ENCODE measurements at regions not wholly inside any gene's neighbourhood (a gene's known extent, or its start where the extent isn't known, plus 50 kb on each side); places are given as distances from the start of the nearest gene placed in this dataset.

DNA sequence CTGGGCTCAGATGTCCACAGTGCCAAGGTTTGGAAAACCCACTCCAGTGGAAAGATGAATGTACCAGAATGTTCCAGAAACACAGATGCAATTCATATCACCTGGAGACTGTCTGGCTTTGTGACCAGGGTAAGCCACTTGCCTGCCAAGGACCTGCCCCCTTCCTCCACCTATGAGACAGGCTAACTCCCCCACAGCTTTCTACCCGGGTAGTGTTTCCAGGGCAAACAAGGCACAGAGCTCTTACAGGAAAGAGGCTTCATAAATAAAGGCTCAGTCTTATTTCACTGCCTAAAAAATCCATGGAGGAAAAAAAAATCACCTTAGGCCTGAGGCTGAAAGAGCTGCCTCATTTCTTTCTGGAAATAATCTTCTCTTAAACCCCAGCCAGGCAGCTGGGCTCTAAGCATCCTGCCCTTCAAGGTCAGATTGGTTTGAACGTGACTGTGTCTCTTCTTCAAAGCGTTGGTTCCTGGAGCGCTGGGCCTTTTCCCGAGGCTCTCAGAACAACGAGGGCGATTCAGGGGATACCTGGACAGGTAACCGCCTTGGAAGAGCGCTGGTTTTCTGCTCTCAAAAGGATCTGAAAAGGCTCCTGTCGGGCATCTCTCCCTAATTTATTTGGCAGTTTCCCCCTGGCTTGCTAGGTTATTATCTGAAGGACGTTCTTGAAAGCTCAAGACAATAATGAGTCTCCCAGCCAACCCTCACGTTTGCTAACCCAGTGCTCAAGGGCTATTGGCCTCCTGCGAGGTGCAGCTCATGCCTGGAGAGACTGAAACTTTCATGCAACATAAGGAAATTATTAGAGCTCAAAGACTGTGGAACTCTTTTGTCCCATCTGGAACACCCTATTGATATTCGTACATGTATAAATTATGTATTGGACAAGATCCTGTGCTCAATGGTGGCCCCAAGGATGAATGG, 199.2 kb upstream of the PMEPA1 start:
- no peak for DNase-seq

DNA sequence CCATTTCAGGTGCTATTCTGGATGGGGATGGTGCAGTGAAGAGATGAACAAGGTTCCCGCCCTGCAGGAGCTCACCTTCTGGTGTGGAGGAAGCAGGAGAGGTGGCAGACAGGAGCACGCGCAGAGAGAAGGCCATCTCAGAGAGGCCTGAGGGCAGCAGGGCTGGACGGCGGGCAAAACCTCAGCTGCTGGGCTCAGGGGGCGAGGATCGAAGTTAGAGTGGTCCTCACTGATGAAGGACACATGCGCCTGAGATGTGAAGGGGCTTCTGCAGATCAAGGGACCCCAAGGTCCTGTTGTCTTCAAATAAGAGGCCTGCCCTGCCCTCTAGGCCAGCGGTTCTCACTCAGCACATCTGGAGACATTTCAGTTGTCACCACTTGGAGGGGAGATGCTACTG, 198.4 kb upstream of the PMEPA1 start:
- DNase-seq: no peak

DNA sequence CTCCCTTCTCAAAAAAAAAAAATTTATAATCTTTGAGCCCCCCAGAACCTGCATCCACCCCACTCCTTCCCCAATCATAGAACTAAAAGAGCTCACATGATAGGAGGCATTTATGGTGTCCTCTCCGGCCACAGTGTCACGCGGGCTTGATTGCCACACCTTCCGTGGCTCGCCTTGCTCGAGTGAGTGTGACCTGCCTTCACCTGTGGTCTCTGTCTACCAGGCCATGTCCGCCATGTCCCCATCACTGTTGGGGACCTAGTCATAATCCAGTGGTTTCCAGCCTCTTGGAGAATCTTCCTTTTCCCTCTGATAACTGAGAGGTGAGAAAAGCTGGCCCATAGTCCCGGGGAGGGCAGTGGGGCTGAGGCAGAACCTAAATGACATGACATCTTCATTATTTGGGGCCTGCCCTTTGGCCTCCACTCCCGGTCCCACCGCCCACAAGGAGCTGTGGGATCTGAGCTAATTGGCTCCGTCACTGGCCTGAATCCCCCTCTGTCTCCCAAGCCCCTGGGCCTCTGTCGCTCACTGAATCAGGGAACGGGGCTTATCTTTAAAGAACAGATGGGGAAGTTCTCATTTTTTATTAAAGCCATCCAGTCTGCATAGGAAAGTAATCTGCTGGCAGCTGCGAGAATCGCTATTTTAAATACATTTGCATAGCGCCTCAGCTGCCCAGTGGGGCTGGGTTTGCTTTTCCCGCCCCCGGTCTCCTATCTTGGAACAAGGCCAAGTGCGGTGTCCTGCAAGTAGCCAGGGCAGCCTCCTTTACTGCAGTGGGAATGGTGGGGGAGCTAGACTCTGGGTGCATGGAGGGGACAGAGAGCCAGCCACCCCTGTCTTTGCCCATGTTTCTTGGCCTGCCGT, 197.6 kb upstream of the PMEPA1 start:
- DNase-seq: no peak

DNA sequence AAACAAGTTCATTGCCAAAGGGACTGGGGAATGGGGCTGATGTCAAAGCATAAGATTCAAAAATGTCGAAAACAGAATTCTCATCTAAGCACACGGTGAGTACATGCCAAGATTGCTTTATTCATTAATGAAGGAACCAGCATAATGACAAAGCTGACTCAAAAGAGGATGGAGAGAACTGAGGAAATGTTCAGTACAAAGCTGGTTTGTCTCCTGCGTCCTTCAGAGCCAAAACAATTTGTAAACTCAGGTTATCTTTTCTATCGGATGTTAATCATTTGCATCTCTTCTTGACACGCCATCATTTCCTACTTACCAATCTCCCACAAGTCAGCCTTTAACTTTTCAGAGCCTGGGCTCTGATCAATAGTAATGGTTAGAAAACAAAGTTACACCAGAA, 195.6 kb upstream of the PMEPA1 start:
- no peak for DNase-seq

DNA sequence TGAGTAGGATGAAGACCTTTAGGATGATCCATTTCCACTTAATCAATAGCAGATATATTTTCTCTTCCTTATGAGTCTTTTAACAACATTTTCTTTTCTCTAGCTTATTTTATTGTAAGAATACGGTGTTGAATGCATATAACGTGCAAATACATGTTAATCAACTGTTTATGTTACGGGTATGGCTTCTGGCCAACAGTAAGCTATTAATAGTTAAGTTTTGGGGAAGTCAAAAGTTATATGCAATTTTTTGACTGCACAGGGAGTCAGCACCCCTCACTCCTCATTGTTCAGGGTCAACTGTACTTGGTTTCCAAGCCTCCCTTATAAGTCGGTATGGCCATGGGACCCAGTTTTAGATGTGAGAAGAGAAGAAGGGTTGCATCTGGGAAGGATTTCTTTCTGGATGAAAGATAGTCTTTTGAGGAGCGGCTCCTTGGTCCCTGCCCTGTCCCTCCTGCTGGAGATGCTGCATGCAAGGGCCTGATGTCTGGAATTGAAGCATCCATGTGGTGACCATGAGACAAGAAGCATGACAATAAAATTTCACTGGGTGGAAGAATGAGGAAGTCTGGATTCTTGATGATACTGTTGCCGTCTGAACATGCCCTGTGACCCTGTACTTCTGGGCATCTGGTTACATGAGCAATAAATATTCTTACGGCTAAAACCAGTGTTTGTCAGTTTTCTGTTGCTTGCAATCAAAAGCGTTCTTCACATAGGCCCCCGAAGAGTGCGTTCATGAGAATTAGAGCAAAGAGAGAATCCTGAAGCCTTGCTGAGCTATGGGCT, 194.7 kb upstream of the PMEPA1 start:
- no peak for DNase-seq

DNA sequence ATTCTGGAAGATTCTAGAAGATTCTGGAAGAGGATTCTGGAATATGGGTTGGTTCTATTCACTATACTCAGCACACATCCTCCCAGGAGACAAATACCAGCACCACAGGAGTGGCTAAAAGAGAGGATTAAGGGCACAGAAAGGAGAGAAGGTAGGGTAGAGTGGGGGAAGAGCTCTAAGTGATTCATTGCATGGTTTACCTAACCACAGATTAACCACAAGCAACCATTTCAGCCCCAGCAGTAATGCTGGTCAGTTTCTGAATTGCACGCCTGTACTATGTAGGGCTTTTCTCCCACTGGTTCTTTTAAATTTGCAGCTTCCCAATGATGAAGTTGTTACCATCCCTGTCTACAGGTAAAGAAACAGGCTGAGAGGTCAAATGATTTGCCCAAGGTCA, 192.7 kb upstream of the PMEPA1 start:
- no peak for DNase-seq

DNA sequence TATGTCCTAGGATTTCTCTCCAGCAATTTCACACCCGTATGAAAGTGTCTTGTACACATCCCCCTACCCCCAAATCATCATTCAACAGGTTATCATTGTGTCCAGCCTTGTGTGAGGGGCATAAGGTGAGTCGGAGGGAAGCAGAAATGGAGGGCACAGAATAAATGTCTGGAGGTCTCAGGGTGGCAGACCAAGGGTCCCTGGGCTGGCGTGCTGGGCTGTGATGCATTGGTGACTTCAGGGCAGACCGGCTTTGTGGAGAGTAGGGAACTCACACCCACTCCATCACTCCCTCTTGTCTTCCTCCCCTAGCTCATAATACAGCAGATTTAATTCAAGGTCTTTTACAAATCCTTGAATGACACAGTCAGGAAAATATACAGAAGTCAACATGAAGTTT, 191.7 kb upstream of the PMEPA1 start:
- no peak for DNase-seq

DNA sequence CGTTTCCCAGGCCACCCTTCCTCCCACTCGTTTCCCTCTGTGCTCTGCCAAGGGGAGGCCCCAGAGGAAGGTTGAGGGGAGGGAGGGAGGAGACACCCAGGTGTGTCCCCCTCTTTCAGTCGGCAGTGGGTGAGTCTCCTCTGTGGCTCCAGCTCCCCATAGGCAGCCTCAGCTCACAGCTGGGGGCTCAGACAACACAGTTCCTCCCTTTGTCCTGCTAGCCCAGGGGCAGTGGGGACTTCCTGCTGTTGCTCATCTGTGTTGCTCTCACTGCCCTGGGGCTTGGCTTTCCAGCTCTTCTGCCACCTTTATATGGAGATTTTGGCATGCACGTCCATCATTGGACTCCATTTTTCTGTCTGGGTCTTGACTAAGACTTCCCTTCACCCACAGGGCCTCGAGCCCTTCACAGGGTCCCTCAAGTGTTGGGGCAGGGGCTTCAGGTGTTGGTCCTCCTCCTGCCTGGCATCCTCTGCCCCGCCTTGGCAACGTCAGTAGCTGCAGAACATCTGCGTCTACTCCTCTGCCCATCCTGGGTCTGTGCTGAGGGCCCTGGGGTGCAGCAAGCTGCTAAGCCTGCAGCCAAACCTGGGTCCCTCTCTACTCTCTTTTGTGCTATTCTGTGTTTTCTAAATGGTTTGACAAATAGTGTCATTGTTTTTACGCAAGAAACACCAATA, 190.6 kb upstream of the PMEPA1 start:
- DNase-seq: no peak

DNA sequence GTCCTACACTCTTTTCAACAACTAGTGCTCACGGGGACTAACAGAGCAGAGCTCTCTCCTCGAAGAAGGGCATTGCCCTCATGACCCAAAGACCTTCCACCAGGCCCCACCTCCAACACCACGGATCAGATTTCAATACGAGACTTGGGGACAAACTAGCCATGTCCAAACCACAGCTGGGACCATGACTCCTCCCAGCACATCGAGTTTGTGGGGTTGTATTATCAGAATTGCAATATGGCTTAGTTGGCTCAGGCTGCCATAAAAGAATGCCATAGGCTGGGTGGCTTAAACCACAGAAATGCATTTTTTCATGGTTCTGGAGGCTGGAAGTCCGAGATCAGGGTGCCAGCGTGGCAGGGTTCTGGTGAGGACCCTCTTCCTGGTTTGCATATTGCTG, 189.7 kb upstream of the PMEPA1 start:
- no peak for DNase-seq

DNA sequence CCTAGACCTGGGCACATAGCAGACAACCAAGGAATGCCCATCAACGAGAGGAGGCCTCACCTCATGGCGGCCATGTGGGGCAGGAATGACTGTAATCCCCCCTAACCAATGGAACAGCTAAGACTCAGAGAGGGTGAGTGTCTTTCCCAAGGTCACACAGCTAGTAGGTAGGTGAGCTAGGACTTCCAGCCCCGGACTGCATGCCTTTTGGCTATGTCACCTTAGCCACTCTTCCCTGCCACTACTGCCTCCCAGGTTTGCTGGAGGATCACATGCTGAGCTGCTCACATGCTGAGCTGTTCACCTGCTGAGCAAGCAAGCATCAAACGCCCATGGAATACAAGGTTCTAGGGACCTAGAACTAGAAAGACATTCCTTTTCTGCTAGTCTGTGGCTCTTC, 188.5 kb upstream of the PMEPA1 start:
- DNase-seq: no peak

DNA sequence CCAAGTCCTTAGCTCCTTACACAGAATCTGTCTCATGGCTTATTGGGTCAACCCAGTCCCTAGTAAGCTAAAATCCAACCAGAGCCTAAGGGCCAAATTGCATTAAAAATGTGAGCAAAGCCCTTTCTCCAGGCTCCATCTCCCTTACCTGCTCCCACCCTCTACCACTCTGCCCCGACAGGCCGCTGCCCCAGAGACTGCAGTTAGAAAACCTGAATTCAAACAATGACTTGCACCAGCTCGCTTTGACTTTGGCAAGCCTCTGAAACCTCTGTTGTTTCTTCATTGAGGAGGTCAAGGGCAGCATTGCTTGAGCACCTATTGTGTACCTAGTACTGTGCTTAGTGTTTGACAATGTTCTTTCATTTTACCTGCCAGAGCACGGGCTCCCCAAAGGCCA, 188.1 kb upstream of the PMEPA1 start:
- DNase-seq: no peak

DNA sequence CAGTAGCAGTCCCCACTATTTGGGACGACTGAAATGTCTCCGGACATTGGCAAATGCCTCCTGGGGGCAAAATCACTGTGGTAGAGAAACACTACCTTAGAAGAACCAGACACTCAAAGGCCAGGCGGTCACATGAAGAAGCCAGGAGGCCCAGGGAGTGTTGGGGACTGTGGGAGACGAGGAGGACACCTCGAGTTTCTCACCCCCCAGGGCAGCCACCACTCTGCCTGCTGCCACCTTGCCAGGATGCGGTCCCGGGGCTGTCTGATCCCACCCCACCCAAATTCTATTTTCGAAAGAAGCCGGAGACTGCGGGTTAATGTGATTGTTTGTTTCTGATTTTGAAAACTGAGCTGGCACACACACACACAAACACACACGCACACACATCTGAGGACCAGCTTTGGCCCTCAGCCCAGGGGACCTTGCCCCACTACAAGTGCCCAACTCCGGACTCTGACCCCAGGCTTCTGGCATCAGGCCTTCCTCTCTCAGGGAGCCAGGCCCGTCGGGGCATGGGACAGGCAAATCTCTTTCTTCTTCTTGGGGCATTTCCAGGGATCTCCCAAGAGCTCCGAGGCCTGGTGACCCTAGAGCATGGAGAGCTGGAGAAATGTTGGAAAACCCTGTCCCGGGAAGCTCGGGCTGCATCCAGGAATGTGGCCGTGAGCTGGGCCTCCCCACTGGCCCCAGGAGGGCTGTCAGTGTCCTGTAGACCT, 187.5 kb upstream of the PMEPA1 start:
- DNase-seq: no peak

DNA sequence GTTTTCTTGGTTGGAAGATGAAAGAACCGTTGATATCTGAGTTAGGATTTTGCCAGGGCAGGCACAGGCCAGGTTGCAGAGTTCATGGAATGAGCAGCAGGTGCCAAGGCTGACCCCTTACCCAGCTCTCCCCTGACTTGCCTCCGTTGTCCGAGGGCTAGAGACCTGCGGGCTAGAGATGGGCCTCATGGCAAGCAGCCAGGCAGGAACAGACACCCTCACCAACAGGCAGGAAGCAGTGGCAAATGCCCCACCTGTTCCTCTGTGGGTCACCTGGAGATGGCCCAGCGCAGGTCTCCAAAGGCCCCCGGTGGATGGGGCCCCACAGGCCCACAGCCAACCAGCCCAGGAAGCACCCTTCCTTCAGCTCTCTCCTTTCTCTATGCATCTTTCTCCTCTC, 186.7 kb upstream of the PMEPA1 start:
- no peak for DNase-seq

DNA sequence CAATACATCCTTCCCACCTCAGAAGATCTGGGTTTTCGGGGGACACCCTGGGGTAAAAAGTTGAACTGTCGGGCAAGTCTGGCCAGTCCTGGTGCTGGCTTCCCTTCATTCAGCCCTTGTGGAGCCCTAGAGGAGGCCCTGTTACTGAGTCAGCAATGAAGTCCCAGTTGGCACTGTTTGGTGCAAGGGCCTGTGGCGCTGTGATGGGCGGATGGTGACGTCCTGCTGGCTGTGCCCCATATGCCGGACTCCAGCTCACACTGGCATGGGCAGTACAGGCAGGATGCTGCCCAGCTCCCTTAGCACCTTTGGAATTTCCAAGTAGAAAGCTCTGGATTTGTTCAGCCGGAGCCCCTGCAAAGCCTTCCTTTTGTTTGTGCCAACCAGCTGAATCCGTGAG, 186.2 kb upstream of the PMEPA1 start:
- DNase-seq: no peak

DNA sequence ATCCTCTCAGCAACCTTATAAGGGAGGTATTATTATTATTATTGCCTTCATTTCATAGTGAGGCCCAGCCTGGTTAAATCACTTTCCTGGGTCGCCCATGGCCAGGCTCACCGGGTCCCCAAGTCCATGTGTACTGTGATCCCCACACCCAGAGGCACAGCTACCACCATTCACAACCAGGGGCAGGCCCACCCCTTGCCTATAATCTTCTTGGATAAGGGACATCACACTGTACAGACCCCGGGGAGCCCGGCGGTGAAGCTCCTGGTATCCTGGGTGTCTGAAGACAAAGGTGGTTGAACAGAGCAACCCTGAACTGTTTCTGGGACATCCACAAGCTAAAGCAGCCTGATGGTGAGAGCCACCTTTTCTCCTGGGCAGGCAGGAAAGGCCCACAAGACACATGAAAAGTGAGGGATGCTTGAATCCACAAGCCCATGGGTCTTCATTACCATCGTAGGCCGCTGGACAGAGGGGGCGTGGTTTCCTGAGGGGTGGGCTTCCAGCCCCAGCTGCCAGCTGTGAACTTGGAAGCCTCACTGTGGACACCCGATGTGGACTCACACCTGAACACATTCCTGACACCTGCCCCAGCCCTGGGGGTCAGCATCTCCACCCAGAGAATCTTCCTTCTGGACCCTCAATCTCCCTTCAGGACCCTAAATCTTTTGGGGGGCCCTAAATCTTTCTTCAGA, 185.5 kb upstream of the PMEPA1 start:
- no peak for DNase-seq

DNA sequence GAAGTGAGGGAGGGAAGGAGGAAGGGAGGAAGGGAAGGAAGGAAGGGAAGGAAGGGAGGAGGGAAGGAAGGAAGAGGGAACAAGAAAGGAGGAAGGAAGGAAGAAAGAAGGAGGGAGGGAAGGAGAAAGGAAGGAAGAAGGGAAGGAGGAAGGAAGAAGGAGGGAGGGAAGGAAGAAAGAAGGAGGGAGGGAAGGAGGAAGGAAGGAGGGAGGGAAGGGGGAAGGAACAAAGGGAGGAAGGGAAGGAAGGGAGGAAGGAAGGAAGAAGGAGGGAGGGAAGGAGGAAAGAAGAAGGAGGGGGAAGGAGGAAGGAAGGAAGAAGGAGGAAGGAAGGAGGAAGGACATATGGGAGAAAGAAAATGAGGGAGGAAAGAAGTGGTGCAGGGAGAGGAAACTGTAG, 184.7 kb upstream of the PMEPA1 start:
- DNase-seq: no peak

DNA sequence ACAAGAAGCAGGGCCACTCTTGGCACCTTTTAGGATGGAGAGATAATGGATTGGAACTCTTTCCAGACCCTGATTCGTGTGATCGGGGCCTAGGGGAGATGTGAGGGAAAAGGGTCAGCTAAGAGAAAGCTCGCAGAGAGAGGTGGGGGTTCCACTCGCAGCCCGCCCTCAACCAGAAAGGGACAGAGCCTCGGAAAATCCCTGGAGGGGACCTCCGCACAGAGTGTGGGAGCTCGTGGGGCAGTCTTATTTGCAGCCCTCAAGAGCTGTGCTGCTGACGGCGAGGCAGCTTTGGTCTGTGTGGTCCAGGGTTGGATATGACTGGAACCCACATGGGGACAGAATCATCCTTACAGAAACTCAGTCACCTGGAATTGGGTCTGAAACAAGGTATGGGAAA, 184.3 kb upstream of the PMEPA1 start:
- DNase-seq: no peak

DNA sequence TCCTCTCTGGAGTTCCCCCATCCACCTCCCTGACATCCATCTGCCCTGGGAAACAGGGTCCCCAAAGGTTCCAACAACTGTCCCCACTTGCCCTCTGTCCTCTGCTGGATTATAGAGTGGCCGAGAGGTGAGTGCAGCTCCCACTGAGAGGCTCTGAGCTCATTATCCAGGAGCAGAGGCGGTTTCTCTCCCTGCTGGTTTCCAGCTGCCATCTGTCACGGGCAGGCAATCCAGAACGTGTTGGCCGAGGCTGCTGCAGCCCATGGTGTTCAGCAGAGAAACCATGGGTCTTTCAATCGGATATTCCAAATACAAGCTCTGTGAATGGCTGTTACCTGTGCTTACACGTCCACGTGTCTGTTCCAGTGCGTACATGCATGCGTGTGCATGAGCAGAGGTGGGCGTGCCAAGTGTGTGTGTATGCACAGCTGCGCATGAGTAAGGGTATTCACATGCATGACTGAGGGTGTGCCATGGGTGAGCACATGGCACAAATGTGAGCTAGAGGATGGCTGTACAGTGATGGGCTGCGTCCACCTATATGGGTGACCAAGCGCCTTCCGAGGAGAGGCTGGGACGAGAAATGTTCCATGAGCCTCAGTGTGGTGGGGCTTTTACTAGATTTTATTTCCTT, 183.7 kb upstream of the PMEPA1 start:
- DNase-seq: no peak

DNA sequence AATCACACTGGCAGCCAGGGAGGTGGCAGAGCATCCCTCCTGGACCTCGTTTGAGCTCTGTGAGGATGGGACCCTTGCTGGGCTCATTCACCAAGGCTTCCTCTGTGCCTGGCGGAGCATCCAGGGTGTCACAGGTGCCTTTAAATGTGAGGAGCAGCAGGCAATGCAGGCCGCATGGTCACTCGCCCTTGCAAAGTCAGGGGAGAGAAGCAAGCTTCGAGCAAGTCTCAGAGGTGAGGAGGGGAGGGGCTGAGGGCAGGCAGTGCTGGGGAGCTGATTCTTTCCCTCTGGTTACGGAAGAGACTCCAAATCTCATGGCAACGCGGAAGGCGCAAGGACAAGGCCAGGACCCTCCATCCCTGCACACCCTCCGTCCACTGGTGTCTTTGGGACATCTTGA, 182.7 kb upstream of the PMEPA1 start:
- no peak for DNase-seq

DNA sequence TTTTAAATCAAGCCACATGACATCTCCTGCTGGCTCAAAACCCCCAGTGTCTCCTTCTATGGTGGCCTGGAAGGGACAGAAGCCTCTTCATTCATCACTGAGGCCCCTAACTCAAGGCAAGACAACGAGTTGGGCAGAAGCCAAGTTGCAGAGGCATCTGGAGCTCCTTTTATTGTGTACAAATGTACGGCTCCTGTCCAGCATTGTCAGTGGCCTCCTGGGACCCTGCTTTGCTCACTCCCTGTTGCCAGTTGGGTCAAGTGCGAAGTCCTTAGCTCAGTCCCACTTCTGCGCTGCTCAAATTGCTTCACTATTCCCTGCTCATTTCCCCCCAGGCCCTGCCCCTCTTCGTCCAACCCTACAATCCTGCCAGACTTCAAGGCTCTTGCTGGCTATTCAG, 181.2 kb upstream of the PMEPA1 start:
- DNase-seq: no peak

Data from 8988T (cell line).